ENCODE measurements at regions not wholly inside any gene's neighbourhood (a gene's known extent, or its start where the extent isn't known, plus 50 kb on each side); places are given as distances from the start of the nearest gene placed in this dataset.

DNA sequence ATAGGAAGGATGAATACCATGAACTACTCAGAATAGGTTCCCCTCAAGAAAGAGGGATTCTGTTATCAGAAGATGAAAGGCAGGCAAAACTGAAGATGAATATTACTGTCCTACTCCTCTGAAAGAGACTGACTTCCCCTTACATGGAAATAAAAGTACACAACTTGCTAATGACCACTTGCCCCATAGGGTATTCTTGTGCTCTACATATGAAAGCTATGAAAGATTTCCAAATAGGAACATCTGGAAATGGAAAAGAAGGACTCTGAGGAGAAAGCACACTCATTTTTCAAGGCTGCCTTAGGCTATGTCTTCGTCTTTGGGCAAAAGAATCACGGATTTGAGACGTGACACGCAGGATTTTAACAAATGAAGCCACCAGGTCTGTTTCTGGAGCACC, 170.1 kb upstream of the DAB1 start:
- H3K9ac ChIP-seq (ENCODE audit: control insufficient read depth, insufficient read depth, low read length) = no peak overlapping the region
- no peak for FAIRE-seq
- H3K36me3 ChIP-seq (ENCODE audit: control insufficient read depth in 2 of 2, insufficient read depth in 2 of 2, low read length in 1 of 2) = no peaks in the 10 kb centered on the region
- RAD21 ChIA-PET (ENCODE audit: unreplicated experiment) = no interaction called here
- no TSS peak for BruUV-seq (replicated peaks)
- H3K79me2 ChIP-seq (ENCODE audit: control insufficient read depth, insufficient read depth, low read length) = no peaks in the 10 kb centered on the region
- ATAC-seq = no peak
- TF ChIP-seq SIN3A (IDR thresholded peaks at IDR 0.05; ENCODE audit: low read depth, low read length) (no peak), RB1 (IDR thresholded peaks at IDR 0.05; ENCODE audit: borderline replicate concordance) (no peak), GATAD2B (conservative IDR thresholded peaks at IDR 0.05; ENCODE audit: low read depth) (no peak), MXI1 (IDR thresholded peaks at IDR 0.05; ENCODE audit: low read depth, low read length) (no peak), SREBF2 (IDR thresholded peaks at IDR 0.05; ENCODE audit: low read length) (no peak), CEBPB (IDR thresholded peaks at IDR 0.05; ENCODE audit: borderline replicate concordance in 1 of 2, low read depth in 2 of 2, low read length in 2 of 2) (no peak), CHD2 (IDR thresholded peaks at IDR 0.05; ENCODE audit: borderline replicate concordance, low read depth, low read length) (no peak), ASH2L (IDR thresholded peaks at IDR 0.05; ENCODE audit: borderline replicate concordance, low read depth) (no peak), ZBTB11 (CRISPR knock-in tag; IDR thresholded peaks at IDR 0.05) (no peak), NKRF (conservative IDR thresholded peaks at IDR 0.05) (no peak), KAT2A (conservative IDR thresholded peaks at IDR 0.05; ENCODE audit: control insufficient read depth, low read depth, low read length) (no peak), ZSCAN29 (IDR thresholded peaks at IDR 0.05) (no peak), FOXK2 (IDR thresholded peaks at IDR 0.05) (no peak), TARDBP (IDR thresholded peaks at IDR 0.05; ENCODE audit: borderline replicate concordance) (no peak), ETV6 (conservative IDR thresholded peaks at IDR 0.05 in 1 of 2, IDR thresholded peaks at IDR 0.05 in 1 of 2; ENCODE audit: borderline replicate concordance in 1 of 2, low read depth in 1 of 2) (no peak), BHLHE40 (IDR thresholded peaks at IDR 0.05; ENCODE audit: borderline replicate concordance in 1 of 2, low read depth in 2 of 2, low read length in 1 of 2) (no peak)
- TF ChIP-seq, protein P1, sequence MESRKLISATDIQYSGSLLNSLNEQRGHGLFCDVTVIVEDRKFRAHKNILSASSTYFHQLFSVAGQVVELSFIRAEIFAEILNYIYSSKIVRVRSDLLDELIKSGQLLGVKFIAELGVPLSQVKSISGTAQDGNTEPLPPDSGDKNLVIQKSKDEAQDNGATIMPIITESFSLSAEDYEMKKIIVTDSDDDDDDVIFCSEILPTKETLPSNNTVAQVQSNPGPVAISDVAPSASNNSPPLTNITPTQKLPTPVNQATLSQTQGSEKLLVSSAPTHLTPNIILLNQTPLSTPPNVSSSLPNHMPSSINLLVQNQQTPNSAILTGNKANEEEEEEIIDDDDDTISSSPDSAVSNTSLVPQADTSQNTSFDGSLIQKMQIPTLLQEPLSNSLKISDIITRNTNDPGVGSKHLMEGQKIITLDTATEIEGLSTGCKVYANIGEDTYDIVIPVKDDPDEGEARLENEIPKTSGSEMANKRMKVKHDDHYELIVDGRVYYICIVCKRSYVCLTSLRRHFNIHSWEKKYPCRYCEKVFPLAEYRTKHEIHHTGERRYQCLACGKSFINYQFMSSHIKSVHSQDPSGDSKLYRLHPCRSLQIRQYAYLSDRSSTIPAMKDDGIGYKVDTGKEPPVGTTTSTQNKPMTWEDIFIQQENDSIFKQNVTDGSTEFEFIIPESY (IDR thresholded peaks at IDR 0.05) = no peak
- no peaks in the 10 kb centered on the region for H3K4me1 ChIP-seq (ENCODE audit: control insufficient read depth, insufficient read depth, low read length)
- H3K27ac ChIP-seq (ENCODE audit: control insufficient read depth, insufficient read depth) = no peak overlapping the region
- no peak overlapping the region for H3K4me2 ChIP-seq (ENCODE audit: control insufficient read depth, insufficient read depth)
- 31% methylated on average over 4 of the region's 4 CpGs for WGBS (ENCODE audit: insufficient coverage, insufficient replicate concordance, low lambda C conversion rate, missing lambda C conversion rate)
- no peaks in the 10 kb centered on the region for H3K9me3 ChIP-seq (replicated peaks; ENCODE audit: control insufficient read depth, insufficient read depth, low read length)
- no peak overlapping the region for H3K4me3 ChIP-seq
- H4K20me1 ChIP-seq (ENCODE audit: control insufficient read depth, insufficient read depth) = no peaks in the 10 kb centered on the region
- no peak overlapping the region for H2AFZ ChIP-seq (ENCODE audit: control insufficient read depth, low read depth, low read length)
- CTCF ChIA-PET = no interaction called here
- POLR2A ChIA-PET = no interaction called here
- intact Hi-C loops (cut with micrococcal nuclease; ENCODE audit: unreplicated experiment) = no loop called here
- in situ Hi-C loops (cut with MboI) = no loop called here
- no peaks in the 10 kb centered on the region for H3K27me3 ChIP-seq (replicated peaks in 1 of 2; ENCODE audit: control insufficient read depth in 2 of 2, insufficient read depth in 2 of 2, low read length in 1 of 2)
- no peak for DNase-seq (ENCODE audit: low read depth, low spot score)
- SMC1A ChIA-PET (ENCODE audit: uncharacterized antibody, unreplicated experiment) = no interaction called here

Data from GM12878 (cell line).